ENCODE measurements at regions not wholly inside any gene's neighbourhood (a gene's known extent, or its start where the extent isn't known, plus 50 kb on each side); places are given as distances from the start of the nearest gene placed in this dataset.

DNA sequence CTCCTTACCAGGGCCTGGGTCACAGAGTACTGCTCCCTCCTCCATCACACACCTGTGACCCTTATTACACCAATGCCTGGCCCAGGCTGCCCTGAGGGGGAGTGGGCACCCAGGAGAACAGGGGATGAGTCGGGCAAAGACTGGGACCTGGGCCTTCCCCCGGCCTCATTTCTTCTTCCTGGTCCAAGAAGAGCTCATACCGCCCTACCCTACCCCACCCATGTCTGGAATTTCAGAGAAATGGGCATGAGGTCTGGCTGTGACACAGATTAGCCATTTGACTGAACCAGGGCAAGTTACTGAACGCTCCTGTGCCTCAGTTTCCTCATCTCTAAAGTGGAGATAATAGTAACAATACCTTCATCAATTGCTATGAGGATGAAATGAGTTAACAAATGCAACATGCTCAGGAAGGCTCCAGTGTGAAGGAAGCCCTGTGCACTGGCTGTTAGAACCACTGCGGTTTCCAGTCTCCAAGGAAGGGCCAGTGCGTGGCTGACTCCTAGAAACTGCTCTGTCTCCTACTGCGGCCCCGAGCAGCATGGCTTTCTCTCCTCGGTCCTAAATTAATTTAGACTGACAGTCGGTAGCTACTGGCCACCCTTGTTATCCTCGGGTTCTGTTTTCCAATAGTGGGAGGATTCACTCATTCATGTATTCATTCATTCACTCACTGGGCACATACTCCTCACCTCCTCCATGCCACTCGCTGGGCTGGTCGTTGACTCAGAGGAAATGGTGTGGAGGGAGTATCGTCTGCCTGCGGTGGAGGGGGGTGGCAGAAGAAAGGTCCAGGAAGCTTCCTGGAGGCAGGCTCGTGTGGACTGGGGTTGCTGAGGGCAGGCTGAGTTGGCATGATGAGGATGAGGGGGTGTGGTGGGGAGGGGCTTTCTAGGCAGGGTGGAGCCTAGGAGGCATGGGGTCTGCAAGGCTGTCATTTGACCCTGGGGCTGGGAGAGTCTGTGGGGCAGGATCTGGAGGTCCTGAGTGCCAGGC, 175.6 kb downstream of the GLI2 start:
- POLR2A ChIA-PET: no interaction called here
- CTCF ChIA-PET: no interaction called here

DNA sequence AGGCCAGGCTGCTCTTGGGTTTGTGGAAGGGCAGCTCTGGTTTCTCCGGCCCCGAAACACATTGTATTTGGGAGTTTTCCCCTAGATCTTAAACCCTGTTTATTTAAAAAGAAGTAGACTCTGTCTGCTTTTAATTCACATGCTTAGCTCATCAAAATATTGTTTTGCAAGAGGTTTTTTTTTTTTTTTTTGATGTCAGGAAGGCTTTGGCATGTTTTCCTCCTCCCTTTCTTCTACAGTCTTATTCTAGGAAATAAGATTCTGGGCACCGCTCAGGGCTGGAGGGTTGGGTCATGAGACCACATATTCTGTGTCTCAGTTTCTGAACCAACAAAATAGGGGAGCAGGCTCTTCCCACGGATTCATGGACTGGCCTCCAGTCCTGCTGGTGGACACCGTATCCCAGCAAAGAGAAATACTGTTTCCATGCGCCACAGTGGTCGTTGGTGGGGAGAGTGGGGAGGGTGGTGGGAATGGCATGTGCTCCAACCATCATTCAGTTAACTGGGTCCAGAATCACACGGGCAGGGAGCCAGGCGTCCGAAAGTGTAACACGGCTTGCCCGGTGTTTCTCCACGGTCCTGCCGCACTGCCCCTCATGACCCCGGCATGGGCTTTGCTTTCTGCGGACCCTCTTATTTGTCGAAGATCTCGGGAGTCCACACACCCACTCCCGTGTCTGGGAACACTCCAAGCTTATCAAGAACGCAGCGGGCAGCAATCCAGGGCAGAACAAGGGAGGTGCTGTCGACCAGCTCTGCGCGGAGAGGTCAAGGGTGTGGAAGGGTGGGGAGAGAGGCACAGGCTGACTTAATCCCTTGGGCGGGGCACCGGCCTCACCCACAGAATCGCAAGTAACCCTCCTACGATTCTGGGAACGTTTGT, 176.7 kb downstream of the GLI2 start:
- POLR2A ChIA-PET: no interaction called here
- CTCF ChIA-PET: no interaction called here

DNA sequence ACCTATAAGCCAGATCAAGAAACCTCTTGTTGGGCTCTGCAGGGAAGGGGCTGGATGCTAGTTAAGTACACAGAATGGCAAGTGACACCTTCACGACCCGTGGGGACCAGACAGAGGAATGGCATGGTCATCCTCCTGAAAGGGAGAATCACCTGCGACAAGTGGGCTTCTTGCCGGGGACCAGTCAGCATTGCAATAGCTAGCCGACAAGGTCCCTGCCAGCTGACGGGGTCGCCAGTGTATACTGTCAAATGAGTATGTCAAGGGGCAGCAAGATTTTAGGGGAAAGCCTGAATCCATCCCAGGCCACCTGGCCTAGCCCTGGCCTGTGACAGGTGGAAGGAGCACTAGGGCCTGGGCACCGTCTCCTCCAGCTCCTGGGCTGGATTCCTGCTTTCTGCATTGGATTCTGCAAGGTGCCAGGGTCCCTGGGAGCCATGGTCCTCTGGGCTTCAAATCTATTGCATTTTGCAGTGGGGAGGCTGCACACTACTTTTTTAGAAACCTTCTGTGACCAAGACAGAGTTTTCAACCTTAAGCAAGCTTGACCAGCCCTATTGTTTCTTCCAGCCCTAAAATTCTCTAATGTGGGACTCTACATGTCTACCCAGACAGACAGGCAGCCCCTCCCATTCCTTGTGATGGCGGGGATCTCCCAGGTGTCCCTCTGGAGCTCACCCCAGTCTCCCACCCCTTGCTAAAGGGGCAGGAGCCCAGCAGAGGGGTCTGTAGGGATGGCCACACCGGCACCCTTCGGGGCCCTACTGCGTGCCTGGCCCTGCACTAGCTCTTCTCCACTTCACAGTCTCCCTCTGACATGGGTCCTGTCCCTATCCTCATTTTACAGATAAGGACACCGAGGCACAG, 178.5 kb downstream of the GLI2 start:
- ChIA-PET CTCF (no interaction called here), POLR2A (no interaction called here)

DNA sequence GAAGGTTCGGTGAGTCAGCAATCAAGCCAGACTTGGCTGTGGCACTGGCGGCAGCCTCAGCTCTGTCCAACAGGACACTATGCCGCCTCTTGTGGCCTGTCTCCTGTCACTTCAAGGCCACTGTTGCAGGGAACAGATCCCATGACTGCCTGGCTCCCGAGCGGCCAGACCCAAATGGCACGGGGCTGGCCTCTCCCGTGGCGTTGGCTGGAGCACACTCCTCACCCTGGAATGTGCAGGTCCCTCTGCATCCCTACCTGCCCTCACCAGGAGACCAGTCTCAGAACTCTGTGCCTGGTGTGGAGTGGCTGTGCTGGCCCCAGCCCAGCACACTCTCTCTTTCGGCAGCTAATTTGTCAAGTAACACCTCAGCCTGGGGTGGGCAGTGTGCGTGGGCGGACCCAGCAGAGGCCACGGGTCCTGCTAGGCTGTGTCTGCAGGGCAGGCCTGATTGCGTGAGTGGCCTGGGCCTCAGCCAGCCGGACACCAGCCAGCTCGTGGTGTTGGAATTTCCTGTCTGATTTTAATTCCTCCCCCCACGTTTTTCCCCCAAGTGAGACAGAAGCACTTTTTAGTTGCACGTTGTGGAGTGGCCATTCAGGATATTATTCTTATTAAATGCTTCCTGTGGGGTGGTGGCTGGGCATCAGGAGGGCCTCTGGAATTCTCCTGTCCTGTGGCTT, 179.3 kb downstream of the GLI2 start:
- CTCF ChIA-PET: no interaction called here
- POLR2A ChIA-PET: no interaction called here

DNA sequence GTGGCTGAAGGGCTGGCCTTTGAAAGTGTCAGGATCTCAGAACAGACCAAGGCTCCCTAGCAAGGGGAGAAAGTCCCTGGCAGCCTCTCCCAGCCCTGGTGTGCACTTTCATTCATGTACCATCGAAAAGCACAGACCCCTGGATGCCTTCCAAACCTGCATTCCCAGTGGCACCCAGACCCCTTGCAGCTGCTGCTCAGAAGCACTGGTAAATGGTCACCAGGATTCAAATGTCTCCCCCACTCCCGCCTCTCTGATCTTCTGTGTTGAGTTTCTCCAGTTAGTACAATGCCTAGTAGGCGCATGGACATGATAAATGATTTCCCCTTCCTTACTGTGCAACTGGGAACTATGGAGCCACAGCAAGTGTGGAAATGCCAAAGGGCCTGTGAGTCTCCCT, 180.0 kb downstream of the GLI2 start:
- ChIA-PET POLR2A (no interaction called here), CTCF (no interaction called here)

DNA sequence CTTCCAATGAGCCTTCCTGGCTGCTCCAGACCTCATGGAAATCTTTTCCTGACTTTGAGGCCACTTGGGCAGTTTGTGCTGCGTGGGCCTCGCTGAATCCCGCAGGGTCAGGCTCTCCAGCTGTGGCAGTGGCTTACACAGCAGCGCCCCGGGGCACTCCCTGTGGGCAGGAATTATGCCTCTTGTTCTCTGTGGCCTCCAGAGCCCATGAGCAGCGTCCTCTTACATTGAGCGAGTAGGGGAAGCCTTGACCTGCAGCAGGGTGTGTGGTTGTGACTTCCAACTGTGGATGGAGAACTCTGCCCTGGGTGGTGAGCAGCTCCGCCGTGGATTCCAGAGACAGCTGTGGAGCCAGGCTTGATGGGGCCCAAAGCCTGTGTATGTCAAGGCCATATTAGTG, 180.8 kb downstream of the GLI2 start:
- CTCF ChIA-PET: no interaction called here
- POLR2A ChIA-PET: no interaction called here

DNA sequence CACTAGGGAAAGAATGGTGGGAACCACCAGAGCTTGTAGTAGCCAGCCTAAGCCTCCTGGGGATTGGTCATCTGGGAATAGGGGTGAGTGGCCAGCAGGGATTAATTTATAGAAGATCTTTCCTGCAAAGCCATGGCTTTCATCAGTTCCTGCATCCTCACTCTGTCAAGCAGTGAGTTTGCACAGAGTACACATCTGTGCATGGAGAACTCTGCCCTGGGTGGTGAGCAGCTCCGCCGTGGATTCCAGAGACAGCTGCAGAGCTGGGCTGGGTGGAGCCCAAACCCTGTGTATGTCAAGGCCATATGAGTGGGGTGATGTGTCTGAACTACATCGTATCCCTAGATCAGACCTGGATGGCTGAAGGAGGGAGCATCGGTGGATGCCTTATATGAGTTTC, 182.2 kb downstream of the GLI2 start:
- POLR2A ChIA-PET: no interaction called here
- CTCF ChIA-PET: no interaction called here

DNA sequence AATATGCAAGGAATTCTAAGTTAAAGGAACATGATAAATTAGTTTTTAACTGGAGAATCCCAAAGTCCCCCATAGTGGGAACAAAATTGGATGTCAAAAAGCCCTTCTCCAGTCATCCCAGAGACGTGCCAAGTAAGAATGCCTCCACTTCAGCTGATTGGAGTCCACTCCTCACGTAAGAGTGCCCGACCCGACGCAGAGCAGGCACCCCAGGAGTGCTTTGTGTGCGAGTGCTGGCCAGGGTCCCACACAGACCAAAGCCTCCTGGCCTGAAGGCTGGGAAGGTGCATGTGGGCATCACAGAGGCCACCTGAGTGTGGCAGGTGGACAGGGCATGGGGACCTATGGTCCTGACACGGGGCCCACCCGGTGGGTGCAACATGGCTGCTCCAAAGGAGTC, 183.5 kb downstream of the GLI2 start:
- CTCF ChIA-PET: no interaction called here
- POLR2A ChIA-PET: no interaction called here

DNA sequence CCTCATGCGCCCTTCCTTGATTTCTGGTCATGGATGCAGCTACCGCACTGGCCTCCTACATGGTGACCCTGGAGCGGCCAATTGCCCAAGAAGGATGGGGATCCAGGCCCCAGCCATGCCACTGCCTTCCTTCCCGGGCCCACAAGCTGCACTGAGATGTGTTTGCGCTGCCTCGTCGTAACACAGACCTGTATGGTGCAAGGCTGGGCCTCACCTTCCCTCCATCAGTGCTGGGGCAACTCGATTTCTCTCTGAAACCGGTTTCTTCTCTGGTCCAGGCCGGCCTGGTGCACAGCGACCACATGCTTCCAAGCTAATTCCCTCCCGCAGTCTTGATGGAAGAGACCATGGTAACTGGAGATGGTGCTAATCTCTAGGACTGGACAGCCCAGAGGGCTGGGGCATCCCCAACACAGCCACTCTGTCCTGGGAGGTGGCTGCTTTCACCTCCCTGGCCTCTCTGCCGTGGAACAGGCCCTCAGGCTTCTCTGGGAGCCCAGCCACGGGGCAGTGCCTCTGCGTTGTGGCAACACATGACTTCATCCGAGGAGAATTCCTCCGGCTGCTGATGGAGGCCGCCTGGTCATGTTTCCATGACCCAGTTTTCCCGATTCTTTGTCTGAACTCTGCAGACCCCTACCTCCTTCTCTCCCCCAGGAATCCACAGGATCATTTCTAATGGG, 184.2 kb downstream of the GLI2 start:
- POLR2A ChIA-PET: no interaction called here
- CTCF ChIA-PET: no interaction called here

DNA sequence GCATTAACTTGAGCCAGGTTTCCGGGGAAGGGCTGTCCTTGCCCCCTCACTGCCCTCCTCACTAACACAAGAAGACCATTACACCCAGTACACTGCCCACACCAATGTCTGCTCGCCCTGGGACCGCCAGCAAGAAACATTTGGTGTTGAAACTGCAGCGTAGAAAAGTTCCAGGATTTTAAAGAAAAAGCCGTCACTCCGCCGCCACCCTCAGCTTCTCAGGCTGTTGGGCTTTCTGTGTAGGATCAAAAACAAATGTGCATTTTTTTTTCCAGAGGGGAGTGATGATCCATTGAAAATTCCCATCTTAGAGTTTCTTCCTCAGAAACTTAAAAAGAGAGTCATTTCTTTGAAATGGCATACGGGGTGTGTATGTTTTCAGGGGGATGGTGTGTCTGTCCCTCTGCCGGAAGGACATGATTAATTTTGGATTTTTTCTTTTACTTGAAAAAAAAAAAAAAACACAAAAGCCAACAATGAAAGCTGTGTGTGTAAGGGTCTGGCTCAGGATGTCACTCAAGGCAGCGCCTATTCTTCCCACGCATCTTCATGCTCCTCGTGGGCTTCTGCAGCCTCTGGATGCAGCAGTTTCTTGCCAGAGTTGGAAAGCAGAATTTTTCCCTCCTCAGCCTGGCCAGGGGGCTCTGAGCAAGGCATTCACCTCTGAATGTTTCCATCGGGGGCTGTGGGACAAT, 184.9 kb downstream of the GLI2 start:
- CTCF ChIA-PET: no interaction called here
- POLR2A ChIA-PET: no interaction called here

DNA sequence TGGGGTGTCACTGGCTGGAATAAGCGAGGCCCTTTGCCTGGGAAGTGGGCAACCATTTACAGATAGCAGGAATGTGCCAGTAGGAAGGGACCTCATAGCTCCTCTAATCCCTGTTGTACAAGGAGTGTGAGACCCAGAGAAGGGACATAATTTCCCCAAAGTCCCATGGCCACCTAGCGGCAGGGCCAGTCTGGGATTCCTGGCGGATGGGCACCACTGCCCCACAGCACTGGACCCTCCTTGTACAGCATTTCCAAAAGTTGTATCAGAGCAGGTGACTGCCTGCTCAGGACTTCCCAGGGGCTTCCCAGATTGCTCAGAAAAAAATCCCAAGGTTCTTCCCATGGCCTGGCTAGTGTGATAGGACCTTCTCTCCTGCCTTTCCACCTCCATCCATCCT, 185.8 kb downstream of the GLI2 start:
- CTCF ChIA-PET: no interaction called here
- POLR2A ChIA-PET: no interaction called here

DNA sequence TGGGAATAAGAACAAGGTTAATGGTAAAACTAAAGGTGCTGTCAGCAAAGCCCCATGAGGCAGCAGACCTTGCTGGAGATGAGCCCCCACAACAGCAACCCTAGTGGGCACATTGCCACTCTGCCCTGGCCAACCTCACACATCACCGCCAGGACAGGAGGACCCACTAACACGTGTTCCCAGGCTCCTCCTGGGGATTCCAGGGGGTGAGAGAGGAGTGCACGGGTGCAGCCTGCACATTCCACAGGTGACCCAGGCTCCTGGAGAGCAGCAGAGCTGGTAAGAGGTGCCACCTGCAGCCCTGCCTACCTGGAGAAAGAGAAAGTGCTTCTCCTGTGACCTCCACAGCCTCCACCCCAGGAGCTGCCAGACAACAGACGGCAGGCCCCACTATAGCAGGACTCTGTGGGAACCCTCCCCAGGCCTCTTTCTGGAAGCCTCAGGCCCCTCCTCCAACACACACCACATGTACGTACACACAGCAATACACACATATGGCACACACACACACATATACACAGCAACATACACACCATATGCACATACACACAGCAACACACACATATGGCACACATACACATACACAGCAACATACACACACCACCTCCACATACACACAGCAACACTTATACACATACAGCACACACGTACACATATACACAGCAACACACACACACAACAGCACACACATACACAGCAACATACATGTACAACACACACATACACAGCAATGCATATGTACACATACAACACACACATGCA, 187.1 kb downstream of the GLI2 start:
- POLR2A ChIA-PET: no interaction called here
- CTCF ChIA-PET: no interaction called here

DNA sequence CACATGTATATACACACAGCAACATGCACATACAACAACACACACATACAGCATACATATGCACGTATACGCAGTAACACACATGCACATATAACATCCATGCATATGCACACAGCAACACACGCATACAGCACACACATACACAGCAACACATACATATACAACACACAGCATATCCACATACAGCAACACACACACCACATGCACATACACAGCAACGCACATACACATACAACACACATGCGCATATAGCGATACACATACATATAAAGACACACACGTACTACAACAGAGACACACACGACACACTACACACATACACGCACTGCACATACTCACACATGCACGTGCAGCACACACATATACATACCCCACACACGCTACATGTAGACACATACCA, 187.8 kb downstream of the GLI2 start:
- POLR2A ChIA-PET: no interaction called here
- CTCF ChIA-PET: no interaction called here

DNA sequence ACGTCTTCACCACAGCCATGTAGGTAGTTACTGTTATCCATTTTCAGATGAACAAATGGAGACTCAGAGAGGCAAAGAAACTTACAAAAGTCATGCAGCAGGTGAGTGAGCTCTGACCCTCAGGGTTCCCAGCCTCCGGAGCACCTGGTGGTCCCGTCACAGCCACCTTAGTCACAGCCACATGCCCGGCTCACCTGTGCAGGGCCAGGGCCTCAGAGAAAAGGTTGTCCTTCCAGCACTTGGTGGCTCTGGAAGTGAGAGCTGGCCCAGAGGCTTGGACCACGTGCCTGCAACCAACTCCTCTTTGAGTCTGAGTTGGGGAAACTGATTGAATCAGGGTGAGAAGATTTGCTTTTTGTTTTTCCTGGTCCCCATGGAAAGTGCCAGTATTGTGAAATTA, 189.3 kb downstream of the GLI2 start:
- CTCF ChIA-PET: no interaction called here
- POLR2A ChIA-PET: no interaction called here

DNA sequence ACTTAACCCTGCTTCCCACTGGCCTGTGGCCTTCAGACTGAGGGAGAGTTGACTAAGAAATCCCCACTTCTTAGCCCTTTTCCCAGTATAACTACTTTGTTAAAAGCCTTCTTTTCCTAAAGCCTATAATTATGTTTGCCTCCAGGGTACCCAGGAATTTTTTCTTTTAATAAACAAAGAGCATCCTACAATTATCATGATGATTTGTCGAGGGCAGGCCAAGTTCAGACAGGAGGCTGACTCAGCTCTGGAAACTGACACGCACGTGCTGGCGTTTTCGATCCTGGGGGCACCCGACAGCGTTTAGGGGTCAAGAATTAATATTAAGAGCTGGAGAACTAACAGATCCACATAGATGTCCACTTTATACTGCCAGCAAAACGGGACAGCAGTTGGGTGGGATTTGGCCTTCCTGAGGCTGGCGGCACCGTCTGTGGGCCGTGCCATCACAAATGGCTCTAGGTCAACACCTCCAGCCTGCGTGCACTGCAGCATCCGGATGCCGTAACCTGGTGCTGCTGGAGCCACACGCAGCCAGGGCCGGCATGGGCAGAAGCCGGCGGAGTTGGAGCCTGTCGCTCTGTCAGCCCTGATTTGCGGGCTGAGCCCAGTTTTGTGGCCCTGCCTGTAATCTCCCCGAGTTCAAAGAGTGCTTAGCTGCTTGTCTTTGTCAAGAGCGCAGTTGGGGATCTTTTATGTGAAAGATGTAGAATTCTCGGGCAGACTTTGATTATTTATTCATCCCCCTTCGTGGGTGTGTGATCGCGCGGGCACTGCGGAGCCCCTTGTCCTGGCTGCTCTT, 191.0 kb downstream of the GLI2 start:
- CTCF ChIA-PET: interaction anchor here (0.6 kb wide), 1 partner anchor 98 kb away, joined by 4 read pairs; no protein-coding TSS in a partner anchor
- POLR2A ChIA-PET: no interaction called here

DNA sequence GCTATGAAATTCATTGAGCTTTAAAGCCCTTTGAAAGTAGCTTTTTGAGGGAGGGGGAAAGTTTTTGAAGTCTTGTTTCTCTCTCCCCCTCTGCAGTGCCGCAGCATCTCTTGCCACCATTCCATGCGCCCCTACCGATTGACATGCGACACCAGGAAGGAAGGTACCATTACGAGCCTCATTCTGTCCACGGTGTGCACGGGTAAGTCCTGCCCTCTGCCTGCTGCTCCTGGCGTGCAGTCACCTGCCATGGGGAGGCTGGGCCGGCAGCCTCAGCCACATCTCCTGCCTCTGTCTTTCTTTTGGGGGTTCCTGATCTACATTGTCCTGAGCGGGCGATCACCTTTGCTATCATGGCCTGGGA, 191.6 kb downstream of the GLI2 start:
- POLR2A ChIA-PET: no interaction called here
- CTCF ChIA-PET: no interaction called here

DNA sequence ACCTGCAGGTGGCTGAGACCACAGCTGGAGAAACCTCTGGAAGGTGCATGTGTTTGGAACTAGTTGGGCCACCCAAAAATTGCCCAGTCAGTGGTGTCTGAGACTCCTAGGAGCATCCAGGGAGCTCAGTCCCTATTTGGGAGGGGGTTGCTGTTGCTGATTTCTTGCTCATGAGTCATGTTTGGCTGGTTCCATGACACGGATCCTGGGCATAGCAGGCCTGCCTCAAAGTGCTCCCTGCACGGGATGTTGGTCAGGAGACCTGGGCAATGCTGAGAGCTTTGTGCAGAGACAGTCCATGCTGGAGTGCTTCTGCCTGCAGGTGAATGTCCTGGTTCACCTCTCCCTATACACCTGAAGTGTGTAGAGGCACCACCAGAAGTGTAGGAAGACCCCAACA, 194.2 kb downstream of the GLI2 start:
- ChIA-PET POLR2A (no interaction called here), CTCF (interaction anchor here (0.5 kb wide), 1 partner anchor 349 kb away, joined by 3 read pairs; no protein-coding TSS in a partner anchor)
